Nephron progenitor cell (in vitro differentiated cells): ENCODE measurements at regions not wholly inside any gene's neighbourhood (a gene's known extent, or its start where the extent isn't known, plus 50 kb on each side); places are given as distances from the start of the nearest gene placed in this dataset.

Experiments
- DNase-seq: peaks from one replicate; pipeline ENCODE4 v3.0.0; 2021
- H3K27ac Mint-ChIP-seq: 2 replicates; pipeline ENCODE4 v1.8.0; 2021; ENCODE audit warnings: mild to moderate bottlenecking, moderate library complexity, mixed read lengths
- H3K27me3 Mint-ChIP-seq: 2 replicates; pipeline ENCODE4 v1.8.0; 2021; ENCODE audit warnings: mild to moderate bottlenecking, low read depth, mixed read lengths; ENCODE audit not compliant: poor library complexity
- H3K36me3 Mint-ChIP-seq: 2 replicates; pipeline ENCODE4 v1.8.0; 2021; ENCODE audit warnings: low read depth, mixed read lengths
- H3K4me1 Mint-ChIP-seq: 2 replicates; pipeline ENCODE4 v1.8.0; 2021; ENCODE audit warnings: mixed read lengths
- H3K4me3 Mint-ChIP-seq: 2 replicates; pipeline ENCODE4 v1.8.0; 2021; ENCODE audit warnings: mild to moderate bottlenecking, moderate library complexity, mixed read lengths
- H3K9me3 Mint-ChIP-seq: 2 replicates; pipeline ENCODE4 v1.8.0; 2021; ENCODE audit warnings: mild to moderate bottlenecking, moderate library complexity, mixed read lengths
- TF ChIP-seq, protein P1 (sequence below): fragments of 200-600 bp; sonication (generic); IDR thresholded peaks from 2 replicates; pipeline ENCODE4 v1.5.0; 2021; ENCODE audit warnings: antibody characterized with exemption

DNA sequence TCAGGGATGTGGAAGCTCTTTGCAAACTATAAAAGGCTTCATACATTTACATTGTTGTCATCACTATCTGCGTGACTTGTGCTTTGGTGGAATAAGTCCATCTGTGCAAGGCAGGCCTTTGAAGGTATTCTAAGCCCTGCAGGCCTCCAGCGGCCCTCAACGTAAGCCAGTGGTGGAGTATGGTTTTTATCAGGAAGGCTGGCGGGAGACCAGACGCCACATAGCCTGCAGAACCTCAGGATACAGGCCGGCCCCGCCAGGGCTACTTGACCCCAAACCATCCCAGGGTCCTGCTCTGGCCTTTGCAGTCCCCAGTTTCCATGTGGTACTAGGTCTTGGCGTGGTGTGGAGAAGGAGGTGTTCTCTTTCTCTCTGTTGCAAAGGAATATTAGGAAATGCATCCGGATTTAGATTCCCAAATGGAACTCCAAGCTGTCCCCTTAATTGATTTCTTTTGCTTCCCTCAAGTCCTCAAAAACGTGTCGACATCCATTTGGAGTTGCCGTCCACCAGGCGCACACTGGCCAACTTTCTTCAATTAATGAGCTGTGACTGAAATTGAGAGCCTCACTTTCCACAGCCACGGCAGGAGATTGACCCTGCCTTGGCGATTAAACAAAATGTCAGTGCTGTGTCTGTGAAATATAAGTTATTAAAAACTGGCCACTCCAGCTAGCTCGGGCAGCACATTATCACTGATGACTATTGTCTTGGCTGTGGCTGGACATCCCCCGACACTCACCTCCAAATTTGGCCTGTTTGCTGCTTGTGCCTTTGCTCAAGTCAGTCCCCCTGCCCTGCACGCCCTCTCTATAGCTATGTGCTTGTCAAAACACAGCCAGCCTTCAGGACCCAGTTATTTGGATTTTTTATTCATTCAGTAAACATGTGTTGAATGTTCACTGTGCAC is 239.8 kb upstream of the TLE3 start:
- Mint-ChIP-seq H3K4me3 (no peak overlapping the region), H3K27ac (peak overlapping the region; percentile 74), H3K9me3 (peaks cover 39% of the 10 kb centered on the region), H3K27me3 (peaks cover 13% of the 10 kb centered on the region), H3K36me3 (peaks cover 13% of the 10 kb centered on the region), H3K4me1 (peaks cover 10% of the 10 kb centered on the region)
- TF ChIP-seq, protein P1, sequence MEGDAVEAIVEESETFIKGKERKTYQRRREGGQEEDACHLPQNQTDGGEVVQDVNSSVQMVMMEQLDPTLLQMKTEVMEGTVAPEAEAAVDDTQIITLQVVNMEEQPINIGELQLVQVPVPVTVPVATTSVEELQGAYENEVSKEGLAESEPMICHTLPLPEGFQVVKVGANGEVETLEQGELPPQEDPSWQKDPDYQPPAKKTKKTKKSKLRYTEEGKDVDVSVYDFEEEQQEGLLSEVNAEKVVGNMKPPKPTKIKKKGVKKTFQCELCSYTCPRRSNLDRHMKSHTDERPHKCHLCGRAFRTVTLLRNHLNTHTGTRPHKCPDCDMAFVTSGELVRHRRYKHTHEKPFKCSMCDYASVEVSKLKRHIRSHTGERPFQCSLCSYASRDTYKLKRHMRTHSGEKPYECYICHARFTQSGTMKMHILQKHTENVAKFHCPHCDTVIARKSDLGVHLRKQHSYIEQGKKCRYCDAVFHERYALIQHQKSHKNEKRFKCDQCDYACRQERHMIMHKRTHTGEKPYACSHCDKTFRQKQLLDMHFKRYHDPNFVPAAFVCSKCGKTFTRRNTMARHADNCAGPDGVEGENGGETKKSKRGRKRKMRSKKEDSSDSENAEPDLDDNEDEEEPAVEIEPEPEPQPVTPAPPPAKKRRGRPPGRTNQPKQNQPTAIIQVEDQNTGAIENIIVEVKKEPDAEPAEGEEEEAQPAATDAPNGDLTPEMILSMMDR, result no peak
- DNase-seq, result no peak

DNA sequence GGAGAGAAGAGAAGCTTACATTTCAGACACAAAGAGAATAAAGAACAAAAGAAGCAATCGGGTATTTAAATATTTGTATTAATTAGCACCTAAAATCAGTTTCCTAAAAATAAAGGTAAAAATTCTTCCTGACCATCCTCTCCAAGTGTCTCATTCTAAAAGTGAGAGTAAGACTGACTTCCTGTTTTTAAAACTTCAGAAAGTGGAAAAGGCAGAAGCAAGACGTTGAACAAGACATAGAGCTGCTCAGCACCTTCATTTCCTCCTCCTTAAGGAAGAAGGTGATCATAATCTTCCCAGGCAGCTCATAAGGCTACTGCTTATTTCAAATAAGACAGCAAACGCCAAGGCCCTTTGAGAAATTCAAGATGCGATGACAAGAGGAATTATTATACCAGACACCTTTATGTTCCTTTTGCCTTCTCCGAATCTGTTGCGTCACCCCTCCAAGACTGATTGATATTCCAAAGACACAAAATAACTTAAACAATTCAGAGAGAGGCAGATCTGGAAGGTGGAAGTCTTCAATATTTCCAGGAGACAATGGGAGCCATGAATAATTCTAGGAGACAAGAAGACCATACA is 238.8 kb upstream of the TLE3 start:
- Mint-ChIP-seq H3K4me3 (no peak overlapping the region), H3K27ac (no peak overlapping the region), H3K27me3 (peaks cover 10% of the 10 kb centered on the region), H3K36me3 (peaks cover 20% of the 10 kb centered on the region), H3K9me3 (peaks cover 49% of the 10 kb centered on the region), H3K4me1 (no peaks in the 10 kb centered on the region)
- TF ChIP-seq, protein P1, result no peak
- no peak for DNase-seq

- peaks cover 60% of the 10 kb centered on the region for H3K9me3 Mint-ChIP-seq
- no peak overlapping the region for H3K4me3 Mint-ChIP-seq
- peaks cover 6% of the 10 kb centered on the region for H3K27me3 Mint-ChIP-seq
- peaks cover 23% of the 10 kb centered on the region for H3K36me3 Mint-ChIP-seq
- H3K4me1 Mint-ChIP-seq, result no peaks in the 10 kb centered on the region
- TF ChIP-seq, protein P1, result no peak
- H3K27ac Mint-ChIP-seq, result no peak overlapping the region
- no peak for DNase-seq
Measured at GRCh38 chr15:70334286-70334685, 236.6 kb upstream of the TLE3 start.

- Mint-ChIP-seq H3K36me3 (peaks cover 15% of the 10 kb centered on the region), H3K4me1 (peaks cover 12% of the 10 kb centered on the region), H3K9me3 (peaks cover 35% of the 10 kb centered on the region), H3K4me3 (no peak overlapping the region), H3K27ac (no peak overlapping the region), H3K27me3 (peaks cover 17% of the 10 kb centered on the region)
- TF ChIP-seq, protein P1, result no peak
- DNase-seq, result no peak
Measured at GRCh38 chr15:70329179-70329578, 231.5 kb upstream of the TLE3 start.

GRCh38 chr15:70328679-70329115 is 231.0 kb upstream of the TLE3 start:
- peaks cover 30% of the 10 kb centered on the region for H3K9me3 Mint-ChIP-seq
- H3K4me1 Mint-ChIP-seq, result peaks cover 17% of the 10 kb centered on the region
- no peak overlapping the region for H3K27ac Mint-ChIP-seq
- TF ChIP-seq, protein P1, result no peak
- no peak for DNase-seq
- no peak overlapping the region for H3K4me3 Mint-ChIP-seq
- peaks cover 11% of the 10 kb centered on the region for H3K36me3 Mint-ChIP-seq
- H3K27me3 Mint-ChIP-seq, result peaks cover 17% of the 10 kb centered on the region
